CD14-positive monocyte (primary cell): ENCODE measurements at regions not wholly inside any gene's neighbourhood (a gene's known extent, or its start where the extent isn't known, plus 50 kb on each side); places are given as distances from the start of the nearest gene placed in this dataset.

Source experiments
- DNase-seq, 3 donors: peaks; one replicate each; pipeline ENCODE4 v3.0.0-alpha.2; 2011 to 2022
- H2AFZ ChIP-seq: 2 replicates; pipeline ENCODE4 v1.6.0; 2012; ENCODE audit warnings: mild to moderate bottlenecking, low read depth, low read length, inconsistent platforms; ENCODE audit not compliant: insufficient read depth, poor library complexity, severe bottlenecking
- H3K27ac ChIP-seq, 2 donors: 1 replicate in 1 of 2; 2 replicates in 1 of 2; pipeline ENCODE4 v1.5.1; 2012 to 2013; ENCODE audit warnings: low read length in 2 of 2, control low read depth in 1 of 2, inconsistent platforms in 1 of 2, low read depth in 1 of 2, mild to moderate bottlenecking in 1 of 2
- H3K27me3 ChIP-seq, 2 donors: one replicate each; pipeline versions ENCODE4 v1.6.0 to v1.6.1; 2011 to 2013; ENCODE audit warnings: low read length in 2 of 2; ENCODE audit not compliant: control insufficient read depth in 2 of 2, insufficient read depth in 2 of 2
- H3K36me3 ChIP-seq, 2 donors: replicated peaks in 1 of 2; 1 replicate in 1 of 2; 2 replicates in 1 of 2; pipeline versions ENCODE4 v1.5.1 to v1.6.1; 2012 to 2013; ENCODE audit warnings: low read length in 2 of 2, control low read depth in 1 of 2, inconsistent platforms in 1 of 2, mild to moderate bottlenecking in 1 of 2; ENCODE audit not compliant: insufficient read depth in 2 of 2, control insufficient read depth in 1 of 2
- H3K4me1 ChIP-seq, 2 donors: 1 replicate in 1 of 2; 2 replicates in 1 of 2; pipeline versions ENCODE4 v1.5.1 to v1.6.1; 2012 to 2013; ENCODE audit warnings: low read length in 2 of 2, control low read depth in 1 of 2, inconsistent platforms in 1 of 2, mild to moderate bottlenecking in 1 of 2, moderate library complexity in 1 of 2; ENCODE audit not compliant: insufficient read depth in 2 of 2, control insufficient read depth in 1 of 2
- H3K4me2 ChIP-seq: replicated peaks from 2 replicates; pipeline ENCODE3; 2012; ENCODE audit warnings: low read length, moderate library complexity, mild to moderate bottlenecking; ENCODE audit not compliant: poor library complexity, severe bottlenecking; ENCODE audit errors: extremely low read depth
- H3K4me3 ChIP-seq, 3 experiments: fragments of 200-600 bp in 1 of 3; sonication (generic) in 1 of 3; replicated peaks in 1 of 3; 1 replicate in 2 of 3; 2 replicates in 1 of 3; pipeline ENCODE4 v1.5.1; 2011 to 2013; ENCODE audit warnings: low read length in 3 of 3, mild to moderate bottlenecking in 3 of 3, control low read depth in 2 of 3, low read depth in 2 of 3, inconsistent platforms in 1 of 3, moderate library complexity in 1 of 3
- H3K79me2 ChIP-seq: 2 replicates; pipeline ENCODE4 v1.6.0; 2012; ENCODE audit warnings: mild to moderate bottlenecking, control low read depth, inconsistent platforms, low read length, moderate library complexity; ENCODE audit not compliant: insufficient read depth
- H3K9ac ChIP-seq: 2 replicates; pipeline ENCODE4 v1.6.0; 2017; ENCODE audit warnings: low read length, mild to moderate bottlenecking; ENCODE audit not compliant: insufficient read depth, poor library complexity, severe bottlenecking
- H3K9me3 ChIP-seq, 2 donors: replicated peaks in 1 of 2; 1 replicate in 1 of 2; 2 replicates in 1 of 2; pipeline versions ENCODE4 v1.5.1 to v1.6.1; 2012 to 2013; ENCODE audit warnings: low read length in 2 of 2, control low read depth in 1 of 2; ENCODE audit not compliant: control insufficient read depth in 1 of 2, insufficient read depth in 1 of 2
- H4K20me1 ChIP-seq: 2 replicates; pipeline ENCODE4 v1.6.0; 2012; ENCODE audit warnings: mild to moderate bottlenecking, low read length, control low read depth, moderate library complexity; ENCODE audit not compliant: insufficient read depth
- H3K27ac Mint-ChIP-seq, 7 donors: one replicate each; pipeline ENCODE4 v1.8.0; 2020; ENCODE audit warnings: mild to moderate bottlenecking in 7 of 7, mixed read lengths in 7 of 7, moderate library complexity in 6 of 7, inconsistent platforms in 2 of 7
- H3K27me3 Mint-ChIP-seq, 3 donors: one replicate each; pipeline ENCODE4 v1.8.0; 2021 to 2022; ENCODE audit warnings: low read depth in 3 of 3, mild to moderate bottlenecking in 3 of 3, mixed read lengths in 3 of 3, moderate library complexity in 3 of 3, inconsistent platforms in 1 of 3
- H3K36me3 Mint-ChIP-seq, 2 donors: one replicate each; pipeline ENCODE4 v1.8.0; 2020; ENCODE audit warnings: mixed read lengths in 2 of 2, inconsistent platforms in 1 of 2, mild to moderate bottlenecking in 1 of 2
- H3K4me1 Mint-ChIP-seq: one replicate; pipeline ENCODE4 v1.8.0; 2020; ENCODE audit warnings: mild to moderate bottlenecking, mixed read lengths
- H3K4me3 Mint-ChIP-seq, 2 donors: one replicate each; pipeline ENCODE4 v1.8.0; 2020; ENCODE audit warnings: mild to moderate bottlenecking in 2 of 2, mixed read lengths in 2 of 2, moderate library complexity in 1 of 2
- H3K9me3 Mint-ChIP-seq, 7 donors: one replicate each; pipeline ENCODE4 v1.8.0; 2020 to 2022; ENCODE audit warnings: mixed read lengths in 7 of 7, mild to moderate bottlenecking in 6 of 7, moderate library complexity in 6 of 7, inconsistent platforms in 2 of 7
- CTCF ChIP-seq: fragments of 200-600 bp; IDR thresholded peaks from one replicate; pipeline ENCODE4 v1.8.0; 2022; ENCODE audit warnings: antibody characterized with exemption, mild to moderate bottlenecking
- WGBS: methylation state at CpG from one replicate; pipeline ENCODE4 v1.1.5; 2013; ENCODE audit warnings: missing lambda C conversion rate; ENCODE audit not compliant: insufficient coverage; 5-methylcytosine and 5-hydroxymethylcytosine counted together
- intact Hi-C, 2 donors: fragments of 100-400 bp; cut with micrococcal nuclease; formaldehyde crosslinking; loops; one replicate each; pipeline versions ENCODE4 v1.15.0 to v1.15.1; 2023

GRCh38 chr16:60675022-60675421 lies 1361.2 kb downstream of the CDH8 start:
- Histone ChIP-seq H3K27ac (no peak overlapping the region), H3K79me2 (no peaks in the 10 kb centered on the region), H3K36me3 (no peaks in the 10 kb centered on the region), H3K9ac (no peak overlapping the region), H4K20me1 (no peaks in the 10 kb centered on the region), H3K4me2 (no peak overlapping the region), H3K9me3 (no peaks in the 10 kb centered on the region), H2AFZ (no peak overlapping the region), H3K4me1 (no peaks in the 10 kb centered on the region), H3K4me3 (no peak overlapping the region), H3K27me3 (no peaks in the 10 kb centered on the region)
- H3K4me3 Mint-ChIP-seq, result no peak overlapping the region
- TF ChIP-seq CTCF, result no peak
- peak overlapping the region in 1 of 7 donors; percentile 40 for H3K27ac Mint-ChIP-seq
- no peaks in the 10 kb centered on the region for H3K27me3 Mint-ChIP-seq
- peaks cover 0 to 2% (median 0%) of the 10 kb centered on the region in 7 donors for H3K9me3 Mint-ChIP-seq
- no peaks in the 10 kb centered on the region for H3K36me3 Mint-ChIP-seq
- H3K4me1 Mint-ChIP-seq, result no peaks in the 10 kb centered on the region
- intact Hi-C loops, result no loop called here
- no peak for DNase-seq

- H3K9ac ChIP-seq, result no peak overlapping the region
- H3K9me3 Mint-ChIP-seq, result peaks cover 0 to 2% (median 0%) of the 10 kb centered on the region in 7 donors
- intact Hi-C loops, result no loop called here
- H3K27me3 Mint-ChIP-seq, result no peaks in the 10 kb centered on the region
- TF ChIP-seq CTCF, result no peak
- no CpG with 5 or more reads among the region's 1 CpG for WGBS
- no peaks in the 10 kb centered on the region for H3K27me3 ChIP-seq
- H4K20me1 ChIP-seq, result no peaks in the 10 kb centered on the region
- no peaks in the 10 kb centered on the region for H3K9me3 ChIP-seq
- H3K27ac Mint-ChIP-seq, result no peak overlapping the region
- H3K4me2 ChIP-seq, result no peak overlapping the region
- no peaks in the 10 kb centered on the region for H3K36me3 Mint-ChIP-seq
- no peak overlapping the region for H3K27ac ChIP-seq
- no peak for DNase-seq
- H3K4me1 ChIP-seq, result no peaks in the 10 kb centered on the region
- no peak overlapping the region for H3K4me3 ChIP-seq
- no peak overlapping the region for H3K4me3 Mint-ChIP-seq
- H2AFZ ChIP-seq, result no peak overlapping the region
- H3K36me3 ChIP-seq, result no peaks in the 10 kb centered on the region
- no peaks in the 10 kb centered on the region for H3K79me2 ChIP-seq
- H3K4me1 Mint-ChIP-seq, result no peaks in the 10 kb centered on the region
Measured at GRCh38 chr16:60674241-60674640, 1362.0 kb downstream of the CDH8 start.
